ENCODE measurements at regions not wholly inside any gene's neighbourhood (a gene's known extent, or its start where the extent isn't known, plus 50 kb on each side); places are given as distances from the start of the nearest gene placed in this dataset.

DNA sequence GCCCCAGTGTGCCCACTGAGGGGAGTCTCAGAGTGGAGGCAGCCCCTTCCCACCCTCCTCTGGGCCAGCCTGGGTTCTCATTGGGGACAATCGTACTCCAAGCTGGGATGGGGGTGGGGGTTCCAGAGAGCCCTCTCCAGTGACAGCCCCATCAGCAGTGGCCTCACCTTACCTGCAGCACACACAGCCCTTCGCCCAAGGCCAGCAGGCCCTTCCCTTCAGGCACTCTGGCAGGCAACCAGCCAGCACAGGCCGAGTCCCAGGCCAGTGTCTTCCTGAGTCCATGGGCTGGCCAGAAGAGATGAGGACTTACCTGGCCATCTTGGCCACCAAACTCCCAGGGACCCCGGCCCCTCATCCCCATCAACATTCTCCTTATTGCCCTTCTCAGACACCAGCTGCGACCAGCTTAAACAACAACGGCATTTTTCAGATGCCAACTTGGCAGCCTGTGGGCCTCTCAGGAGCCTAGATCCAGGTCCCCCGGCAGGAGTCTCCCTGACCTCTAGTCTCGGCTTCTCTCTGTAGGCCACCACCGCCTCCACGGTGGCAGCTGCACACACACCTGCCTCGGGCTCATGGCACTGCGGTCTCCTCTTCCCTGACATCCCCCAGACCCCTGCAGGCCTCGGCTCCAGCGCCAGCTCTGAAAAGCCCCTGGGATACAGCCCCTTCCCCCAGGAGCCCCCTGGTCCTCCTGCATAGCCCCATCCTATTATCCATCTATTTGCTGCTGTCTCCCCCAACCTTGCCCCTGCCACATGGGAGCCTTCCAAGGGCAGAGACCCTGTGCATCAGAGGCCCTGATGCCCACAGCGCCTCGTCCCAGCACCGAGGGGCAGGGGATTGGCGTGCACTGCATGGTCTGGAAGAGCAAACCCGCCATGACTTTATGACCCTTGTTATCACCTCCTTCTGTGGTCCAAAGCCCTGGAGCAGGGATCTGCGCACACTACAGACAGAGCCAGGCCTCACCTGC lies 111.2 kb upstream of the FGF3 start:
- no peaks in the 10 kb centered on the region for H3K9me3 ChIP-seq (ENCODE audit: control insufficient read depth, insufficient read depth, low read depth, low read length)
- in situ Hi-C loops (cut with HindIII; ENCODE audit: low pct_unique_long_range_greater_than_20kb, low sequenced_read_pairs), result no loop called here
- TF ChIP-seq SIN3A (IDR thresholded peaks at IDR 0.05; ENCODE audit: borderline replicate concordance, insufficient read depth, low read depth, low read length), result no peak
- TF ChIP-seq, protein P1, sequence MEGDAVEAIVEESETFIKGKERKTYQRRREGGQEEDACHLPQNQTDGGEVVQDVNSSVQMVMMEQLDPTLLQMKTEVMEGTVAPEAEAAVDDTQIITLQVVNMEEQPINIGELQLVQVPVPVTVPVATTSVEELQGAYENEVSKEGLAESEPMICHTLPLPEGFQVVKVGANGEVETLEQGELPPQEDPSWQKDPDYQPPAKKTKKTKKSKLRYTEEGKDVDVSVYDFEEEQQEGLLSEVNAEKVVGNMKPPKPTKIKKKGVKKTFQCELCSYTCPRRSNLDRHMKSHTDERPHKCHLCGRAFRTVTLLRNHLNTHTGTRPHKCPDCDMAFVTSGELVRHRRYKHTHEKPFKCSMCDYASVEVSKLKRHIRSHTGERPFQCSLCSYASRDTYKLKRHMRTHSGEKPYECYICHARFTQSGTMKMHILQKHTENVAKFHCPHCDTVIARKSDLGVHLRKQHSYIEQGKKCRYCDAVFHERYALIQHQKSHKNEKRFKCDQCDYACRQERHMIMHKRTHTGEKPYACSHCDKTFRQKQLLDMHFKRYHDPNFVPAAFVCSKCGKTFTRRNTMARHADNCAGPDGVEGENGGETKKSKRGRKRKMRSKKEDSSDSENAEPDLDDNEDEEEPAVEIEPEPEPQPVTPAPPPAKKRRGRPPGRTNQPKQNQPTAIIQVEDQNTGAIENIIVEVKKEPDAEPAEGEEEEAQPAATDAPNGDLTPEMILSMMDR (IDR thresholded peaks at IDR 0.05), result no peak
- TF ChIP-seq POLR2AphosphoS5 (IDR thresholded peaks at IDR 0.05; ENCODE audit: low read depth, low read length), result no peak
- TF ChIP-seq, protein P2, sequence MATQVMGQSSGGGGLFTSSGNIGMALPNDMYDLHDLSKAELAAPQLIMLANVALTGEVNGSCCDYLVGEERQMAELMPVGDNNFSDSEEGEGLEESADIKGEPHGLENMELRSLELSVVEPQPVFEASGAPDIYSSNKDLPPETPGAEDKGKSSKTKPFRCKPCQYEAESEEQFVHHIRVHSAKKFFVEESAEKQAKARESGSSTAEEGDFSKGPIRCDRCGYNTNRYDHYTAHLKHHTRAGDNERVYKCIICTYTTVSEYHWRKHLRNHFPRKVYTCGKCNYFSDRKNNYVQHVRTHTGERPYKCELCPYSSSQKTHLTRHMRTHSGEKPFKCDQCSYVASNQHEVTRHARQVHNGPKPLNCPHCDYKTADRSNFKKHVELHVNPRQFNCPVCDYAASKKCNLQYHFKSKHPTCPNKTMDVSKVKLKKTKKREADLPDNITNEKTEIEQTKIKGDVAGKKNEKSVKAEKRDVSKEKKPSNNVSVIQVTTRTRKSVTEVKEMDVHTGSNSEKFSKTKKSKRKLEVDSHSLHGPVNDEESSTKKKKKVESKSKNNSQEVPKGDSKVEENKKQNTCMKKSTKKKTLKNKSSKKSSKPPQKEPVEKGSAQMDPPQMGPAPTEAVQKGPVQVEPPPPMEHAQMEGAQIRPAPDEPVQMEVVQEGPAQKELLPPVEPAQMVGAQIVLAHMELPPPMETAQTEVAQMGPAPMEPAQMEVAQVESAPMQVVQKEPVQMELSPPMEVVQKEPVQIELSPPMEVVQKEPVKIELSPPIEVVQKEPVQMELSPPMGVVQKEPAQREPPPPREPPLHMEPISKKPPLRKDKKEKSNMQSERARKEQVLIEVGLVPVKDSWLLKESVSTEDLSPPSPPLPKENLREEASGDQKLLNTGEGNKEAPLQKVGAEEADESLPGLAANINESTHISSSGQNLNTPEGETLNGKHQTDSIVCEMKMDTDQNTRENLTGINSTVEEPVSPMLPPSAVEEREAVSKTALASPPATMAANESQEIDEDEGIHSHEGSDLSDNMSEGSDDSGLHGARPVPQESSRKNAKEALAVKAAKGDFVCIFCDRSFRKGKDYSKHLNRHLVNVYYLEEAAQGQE (IDR thresholded peaks at IDR 0.05; ENCODE audit: insufficient read depth in 1 of 2, low read depth in 2 of 2, low read length in 1 of 2), result no peak
- no peak for TF ChIP-seq TCF7L2 (IDR thresholded peaks at IDR 0.05; ENCODE audit: low read depth, low read length)
- no peak overlapping the region for H3K4me3 ChIP-seq (ENCODE audit: low read depth in 2 of 2, low read length in 2 of 2)
- H3K4me1 ChIP-seq (ENCODE audit: control insufficient read depth, insufficient read depth, low read length), result no peaks in the 10 kb centered on the region
- no peaks in the 10 kb centered on the region for H3K36me3 ChIP-seq (ENCODE audit: control insufficient read depth, insufficient read depth, low read length)
- DNase-seq (ENCODE audit: low read depth, low spot score) (no peak), ATAC-seq (no peak)
- H3K27me3 ChIP-seq (ENCODE audit: control insufficient read depth, insufficient read depth, low read length), result peaks cover 6% of the 10 kb centered on the region
- H3K27ac ChIP-seq (ENCODE audit: low read length), result no peak overlapping the region
- no TSS peak for BruUV-seq (replicated peaks)
- ChIA-PET CTCF (no interaction called here), POLR2A (no interaction called here)
- intact Hi-C loops (cut with micrococcal nuclease; ENCODE audit: unreplicated experiment), result no loop called here

DNA sequence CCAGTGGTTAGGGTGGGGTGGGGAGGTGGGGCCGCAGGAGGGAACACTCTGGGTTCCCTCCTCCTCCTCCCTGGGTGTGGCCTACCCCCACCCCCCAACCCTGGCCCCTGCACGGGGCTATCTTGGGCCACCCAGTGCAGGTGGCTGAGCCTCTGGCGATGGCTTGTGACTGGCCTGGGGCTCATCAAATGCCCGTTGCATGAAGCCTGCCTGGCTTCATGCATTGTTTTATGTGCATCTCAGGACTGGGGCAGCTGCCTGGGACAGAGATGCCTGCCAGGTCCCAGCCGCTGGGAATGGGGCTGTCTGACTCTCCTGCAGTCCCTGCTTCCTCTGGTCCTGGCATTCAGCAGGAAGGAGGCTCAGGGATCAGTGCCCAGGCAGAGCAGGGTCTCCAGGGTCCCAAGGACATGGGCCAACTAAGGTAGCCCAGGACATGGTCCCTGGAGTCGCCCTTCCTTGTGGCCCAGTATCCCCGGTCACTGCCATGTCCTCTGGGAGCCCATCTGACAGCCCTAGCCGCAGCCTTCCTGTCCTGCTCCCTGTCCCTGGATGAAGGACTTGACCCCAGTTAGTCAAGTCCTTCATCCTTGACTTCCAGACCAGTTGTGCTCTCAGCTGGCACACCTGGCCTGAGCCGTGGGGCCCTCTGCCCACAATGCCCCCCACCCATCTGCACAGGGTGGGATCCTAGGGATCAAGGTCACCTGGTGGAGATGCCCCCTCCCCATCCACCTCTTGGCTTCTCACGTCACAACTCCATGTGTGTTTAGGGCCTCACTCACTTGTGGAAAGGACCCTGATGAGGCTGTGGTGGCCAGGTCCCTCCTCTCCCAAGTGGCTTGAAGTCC lies 112.1 kb upstream of the FGF3 start:
- no peak for DNase-seq (ENCODE audit: low read depth, low spot score)
- Histone ChIP-seq H3K36me3 (ENCODE audit: control insufficient read depth, insufficient read depth, low read length) (no peaks in the 10 kb centered on the region), H3K4me3 (ENCODE audit: low read depth in 2 of 2, low read length in 2 of 2) (no peak overlapping the region), H3K27me3 (ENCODE audit: control insufficient read depth, insufficient read depth, low read length) (peaks cover 6% of the 10 kb centered on the region), H3K9me3 (ENCODE audit: control insufficient read depth, insufficient read depth, low read depth, low read length) (no peaks in the 10 kb centered on the region), H3K27ac (ENCODE audit: low read length) (no peak overlapping the region), H3K4me1 (ENCODE audit: control insufficient read depth, insufficient read depth, low read length) (no peaks in the 10 kb centered on the region)
- BruUV-seq (replicated peaks), result no TSS peak
- POLR2A ChIA-PET, result no interaction called here
- intact Hi-C loops (cut with micrococcal nuclease; ENCODE audit: unreplicated experiment), result no loop called here
- ATAC-seq, result no peak
- TF ChIP-seq SIN3A (IDR thresholded peaks at IDR 0.05; ENCODE audit: borderline replicate concordance, insufficient read depth, low read depth, low read length) (no peak), TCF7L2 (IDR thresholded peaks at IDR 0.05; ENCODE audit: low read depth, low read length) (no peak), POLR2AphosphoS5 (IDR thresholded peaks at IDR 0.05; ENCODE audit: low read depth, low read length) (no peak)
- TF ChIP-seq, protein P1 (IDR thresholded peaks at IDR 0.05), result no peak
- TF ChIP-seq, protein P2 (IDR thresholded peaks at IDR 0.05; ENCODE audit: insufficient read depth in 1 of 2, low read depth in 2 of 2, low read length in 1 of 2), result no peak
- in situ Hi-C loops (cut with HindIII; ENCODE audit: low pct_unique_long_range_greater_than_20kb, low sequenced_read_pairs), result no loop called here
- CTCF ChIA-PET, result no interaction called here

All from Panc1 (cell line).